Posterior cingulate gyrus (tissue), 11 donors: ENCODE measurements at regions not wholly inside any gene's neighbourhood (a gene's known extent, or its start where the extent isn't known, plus 50 kb on each side); places are given as distances from the start of the nearest gene placed in this dataset.
"Not testable (repeated sequence)": the region's sequence is repeated elsewhere in the genome, so short reads cannot be mapped to it uniquely, and the experiment has no call there.

ENCODE experiments used
- DNase-seq, 10 donors: peaks; one replicate each; pipeline versions ENCODE4 v3.0.0 to v3.0.0-alpha.2; 2020 to 2021; ENCODE audit warnings: mixed read lengths in 3 of 10
- intact Hi-C: fragments of 100-400 bp; cut with DNase I; formaldehyde crosslinking; loops from one replicate; pipeline ENCODE4 v1.15.1; 2023

DNA sequence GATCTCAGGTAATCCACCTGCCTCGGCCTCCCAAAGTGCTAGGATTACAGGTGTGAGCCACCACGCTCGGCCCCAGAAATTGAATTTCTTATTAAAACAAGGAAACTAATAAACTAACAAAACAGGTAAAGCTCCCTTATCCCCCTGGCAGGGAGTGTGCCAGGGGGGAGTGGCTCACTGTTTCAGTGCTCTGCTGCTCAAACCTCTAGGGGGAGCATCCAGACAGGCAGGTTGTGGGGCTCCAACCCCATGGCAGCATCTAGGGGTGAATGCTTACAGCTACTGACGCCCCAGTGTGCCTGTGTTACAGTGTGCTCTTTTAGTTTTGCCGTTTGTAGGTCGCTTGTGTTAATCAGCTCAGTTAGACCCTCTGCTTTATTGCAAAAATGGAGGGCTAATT lies 605.0 kb downstream of the GABRG1 start:
- peak in 1 of 10 donors; percentile 26 for DNase-seq
- intact Hi-C loops, result no loop called here

DNA sequence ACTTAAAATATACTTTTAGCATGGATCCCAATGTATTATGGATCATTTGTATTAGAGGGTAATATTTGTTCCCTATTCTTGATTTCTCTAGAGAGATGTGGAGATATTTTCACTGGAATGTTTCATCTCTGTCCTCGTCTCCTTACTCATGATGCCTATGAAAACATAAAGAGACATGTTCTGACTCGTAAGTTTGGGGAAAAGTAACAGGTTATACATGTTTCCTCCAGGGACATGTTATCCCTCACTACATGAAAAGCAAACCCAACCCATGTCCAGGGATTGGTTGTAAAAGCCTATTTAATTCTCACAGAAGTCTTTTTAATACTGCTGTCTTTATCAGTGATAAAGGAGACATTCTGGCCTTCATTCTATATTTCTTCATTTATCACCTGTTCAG lies 621.4 kb downstream of the GABRG1 start:
- intact Hi-C loops, result no loop called here
- DNase-seq, result no peak

- no peak for DNase-seq
- intact Hi-C loops, result no loop called here
Measured at GRCh38 chr4:45484740-45485139, 639.1 kb downstream of the GABRG1 start.

DNA sequence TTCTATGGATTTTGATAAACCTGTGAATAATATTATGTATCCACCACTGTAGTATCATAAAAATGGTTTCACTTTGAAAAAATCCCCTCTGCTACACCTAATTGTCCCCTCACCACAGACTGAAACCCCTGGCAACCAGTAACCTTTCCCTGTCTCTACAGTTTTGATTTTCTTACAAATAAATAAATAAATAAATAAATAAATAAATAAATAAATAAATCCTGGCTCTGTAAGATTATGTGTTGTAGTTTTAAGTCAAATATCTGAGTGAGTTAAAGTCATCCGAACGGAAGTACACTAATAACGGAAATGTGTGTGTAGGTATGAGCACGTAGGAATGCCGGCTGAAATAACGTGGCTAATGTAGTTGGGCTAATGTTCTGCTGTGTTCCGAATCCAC lies 641.5 kb downstream of the GABRG1 start:
- no peak for DNase-seq
- intact Hi-C loops, result no loop called here

DNA sequence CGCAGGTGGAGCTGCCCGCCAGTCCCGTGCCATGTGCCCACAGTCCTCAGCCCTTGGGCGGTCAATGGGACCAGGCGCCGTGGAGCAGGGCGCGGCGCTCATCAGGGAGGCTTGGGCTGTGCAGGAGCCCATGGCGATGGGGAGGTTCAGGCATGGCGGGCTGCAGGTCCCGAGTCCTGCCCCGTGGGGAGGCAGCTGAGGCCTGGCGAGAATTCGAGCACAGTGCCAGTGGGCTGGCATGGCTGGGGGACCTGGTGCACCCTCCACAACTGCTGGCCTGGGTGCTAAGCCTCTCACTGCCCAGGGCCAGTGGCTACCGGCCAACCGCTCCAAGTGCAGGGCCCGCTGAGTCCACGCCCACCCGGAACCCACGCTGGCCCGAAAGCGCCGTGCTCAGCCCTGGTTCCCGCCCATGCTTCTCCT lies 646.5 kb downstream of the GABRG1 start:
- intact Hi-C loops, result no loop called here
- peak in 3 of 10 donors; percentile 69 to 80 (median 79) for DNase-seq

DNA sequence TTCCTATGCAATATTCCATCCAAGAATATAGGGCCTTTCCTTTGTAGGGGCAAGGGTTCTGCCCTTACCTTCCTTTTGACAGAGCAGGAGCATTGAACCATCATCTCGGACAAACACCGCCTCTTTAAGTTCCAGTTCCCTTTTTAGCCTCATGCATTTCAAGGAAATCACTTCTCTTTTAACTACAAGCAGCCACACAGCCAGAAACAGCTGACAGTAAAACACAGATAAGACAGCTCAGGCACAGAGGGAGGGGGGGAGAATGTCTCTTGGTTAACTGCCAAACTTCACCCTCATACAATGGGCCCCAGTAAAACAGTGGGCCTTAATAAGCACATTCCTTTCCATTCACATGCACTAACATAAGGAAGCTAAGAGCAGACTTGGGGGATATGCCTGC lies 648.3 kb downstream of the GABRG1 start:
- no peak for DNase-seq
- intact Hi-C loops, result no loop called here

- intact Hi-C loops, result no loop called here
- DNase-seq, result no peak
Measured at GRCh38 chr4:45472490-45472889, 651.4 kb downstream of the GABRG1 start.

GRCh38 chr4:45471335-45471734 lies 652.5 kb downstream of the GABRG1 start:
- intact Hi-C loops, result no loop called here
- peak in 2 of 10 donors; percentile 41 to 69 for DNase-seq

DNA sequence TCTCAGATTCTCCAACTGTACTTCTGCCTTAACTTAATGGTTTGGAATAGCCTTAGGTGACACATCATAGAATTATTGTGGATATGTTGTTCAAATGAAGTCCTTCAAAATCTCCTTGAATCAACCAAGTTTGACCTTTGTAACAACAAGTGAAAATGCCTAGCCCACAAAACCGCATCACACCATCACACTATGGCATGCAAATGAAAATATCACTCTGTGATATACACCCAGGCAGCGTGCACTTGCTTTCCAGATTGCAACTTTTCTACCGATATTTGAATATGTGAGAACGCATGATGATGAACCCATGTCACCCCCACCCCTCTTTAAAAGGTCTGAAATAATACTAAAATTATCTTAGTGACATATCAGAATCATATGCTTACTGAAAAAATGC lies 656.7 kb downstream of the GABRG1 start:
- no peak for DNase-seq
- intact Hi-C loops, result no loop called here

DNA sequence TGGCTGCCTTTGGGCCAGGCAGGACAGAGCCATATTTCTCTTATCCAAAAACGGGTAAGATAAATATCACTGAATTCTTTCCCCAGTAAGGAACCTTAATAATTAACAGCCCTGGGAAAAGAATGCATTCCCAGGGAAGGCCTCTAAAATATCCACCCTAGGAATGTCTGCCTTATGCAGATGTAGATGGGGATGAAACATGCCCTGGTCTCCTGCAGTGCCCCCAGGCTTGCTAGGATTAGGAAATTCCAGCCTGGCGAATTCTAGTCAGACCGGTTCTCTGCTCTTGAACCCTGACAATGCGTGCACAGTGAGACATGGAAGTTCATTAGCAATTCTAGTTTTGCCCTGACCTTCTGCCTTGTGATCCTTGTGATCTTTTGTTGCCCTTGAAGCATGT lies 663.7 kb downstream of the GABRG1 start:
- intact Hi-C loops, DNase-seq: not testable (repeated sequence)

- intact Hi-C loops, result no loop called here
- no peak for DNase-seq
Measured at GRCh38 chr4:45455217-45455616, 668.6 kb downstream of the GABRG1 start.

- intact Hi-C loops, result loop anchor here (5.0 kb wide), 1 partner anchor 819 kb away; no protein-coding TSS in a partner anchor
- DNase-seq, result no peak
Measured at GRCh38 chr4:45453258-45453853, 670.5 kb downstream of the GABRG1 start.

DNA sequence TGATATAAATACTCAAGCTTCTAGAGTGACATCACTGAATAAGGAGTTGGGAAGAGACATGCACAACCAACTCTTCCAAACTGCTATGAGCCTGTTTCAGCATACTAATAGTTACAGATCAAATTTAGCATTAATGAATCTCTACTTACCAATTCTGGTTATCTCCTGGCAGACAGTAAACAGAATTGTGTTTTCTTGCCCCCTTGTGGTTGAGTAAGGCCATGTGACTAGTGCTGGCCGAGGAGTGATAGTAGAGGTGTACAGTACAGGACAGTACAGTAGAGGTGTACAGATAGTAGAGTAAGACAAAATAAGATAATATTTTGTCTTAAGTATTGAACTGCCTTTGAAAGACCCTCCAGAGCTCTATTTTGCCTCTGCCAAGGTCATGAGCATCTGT lies 681.4 kb downstream of the GABRG1 start:
- intact Hi-C loops, result loop anchor here (2.0 to 5.0 kb wide), 2 partner anchors 516 to 680 kb away; no protein-coding TSS in a partner anchor
- DNase-seq, result no peak

DNA sequence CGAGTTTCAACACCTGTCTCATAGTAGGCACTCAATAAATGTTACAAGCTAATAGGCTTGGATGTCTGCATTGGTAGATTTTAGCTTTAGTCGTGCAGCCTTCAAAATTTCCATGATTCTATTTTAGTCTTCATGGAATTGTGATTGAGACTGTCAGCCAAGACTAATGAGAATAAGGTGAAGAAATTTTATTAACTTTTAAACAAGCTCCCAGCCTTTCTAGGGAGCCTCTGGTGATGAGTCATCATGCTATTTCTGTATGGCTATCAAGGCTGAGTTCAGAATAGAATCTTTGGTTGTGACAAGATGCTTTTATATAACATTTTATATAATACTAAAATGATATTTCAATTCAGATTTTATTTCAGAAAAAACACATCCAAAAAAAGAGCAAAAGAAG lies 685.8 kb downstream of the GABRG1 start:
- intact Hi-C loops, result no loop called here
- DNase-seq, result no peak

- DNase-seq, result no peak
- intact Hi-C loops, result no loop called here
Measured at GRCh38 chr4:45437381-45437780, 686.5 kb downstream of the GABRG1 start.

- DNase-seq, result no peak
- intact Hi-C loops, result no loop called here
Measured at GRCh38 chr4:45425135-45425534, 698.7 kb downstream of the GABRG1 start.

DNA sequence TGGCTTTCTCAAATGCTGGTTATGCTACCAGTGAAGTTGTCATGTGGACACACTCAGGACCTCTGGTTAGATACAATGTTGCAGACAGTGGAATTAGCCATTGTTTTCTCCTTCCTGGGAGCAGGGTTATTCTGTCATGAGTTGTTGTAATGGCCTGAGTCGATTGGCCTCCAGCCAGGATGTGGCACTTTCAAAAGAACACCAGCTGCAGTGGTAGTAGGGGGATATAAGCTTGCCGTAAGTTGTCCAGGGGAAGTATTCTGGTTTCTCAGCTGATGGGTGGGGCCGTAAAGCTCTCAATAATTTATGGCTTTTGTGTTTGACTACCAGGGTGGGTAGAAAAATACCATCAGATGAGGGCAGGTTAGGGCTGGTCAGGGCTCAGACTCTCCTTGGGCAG lies 697.5 kb upstream of the GNPDA2 start:
- intact Hi-C loops, result no loop called here
- DNase-seq, result no peak

DNA sequence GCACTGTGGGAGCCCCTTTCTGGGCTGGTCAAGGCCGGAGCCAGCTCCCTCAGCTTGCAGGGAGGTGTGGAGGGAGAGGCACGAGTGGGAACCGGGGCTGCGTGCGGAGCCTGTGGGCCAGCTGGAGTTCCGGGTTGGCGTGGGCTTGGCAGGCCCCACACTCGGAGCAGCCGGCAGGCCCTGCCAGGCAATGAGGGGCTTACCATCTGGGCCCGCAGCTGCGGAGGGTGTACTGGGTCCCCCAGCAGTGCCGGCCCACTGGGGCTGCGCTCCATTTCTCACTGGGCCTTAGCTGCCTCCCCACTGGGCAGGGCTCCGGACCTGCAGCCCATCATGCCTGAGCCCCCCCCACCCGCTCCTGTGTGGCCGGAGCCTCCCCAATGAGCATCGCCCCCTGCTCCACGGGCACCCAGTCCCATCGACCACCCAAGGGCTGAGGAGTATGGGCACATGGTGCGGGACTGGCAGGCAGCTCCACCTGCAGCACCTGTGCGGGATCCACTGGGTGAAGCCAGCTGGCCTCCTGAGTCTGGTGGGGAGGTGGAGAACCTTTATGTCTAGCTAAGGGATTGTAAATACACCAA lies 693.8 kb upstream of the GNPDA2 start:
- DNase-seq, result peak in 3 of 10 donors; percentile 59 to 73 (median 65)
- intact Hi-C loops, result not testable (repeated sequence)

- intact Hi-C loops, result no loop called here
- DNase-seq, result no peak
Measured at GRCh38 chr4:45410701-45411210, 684.4 kb upstream of the GNPDA2 start.

DNA sequence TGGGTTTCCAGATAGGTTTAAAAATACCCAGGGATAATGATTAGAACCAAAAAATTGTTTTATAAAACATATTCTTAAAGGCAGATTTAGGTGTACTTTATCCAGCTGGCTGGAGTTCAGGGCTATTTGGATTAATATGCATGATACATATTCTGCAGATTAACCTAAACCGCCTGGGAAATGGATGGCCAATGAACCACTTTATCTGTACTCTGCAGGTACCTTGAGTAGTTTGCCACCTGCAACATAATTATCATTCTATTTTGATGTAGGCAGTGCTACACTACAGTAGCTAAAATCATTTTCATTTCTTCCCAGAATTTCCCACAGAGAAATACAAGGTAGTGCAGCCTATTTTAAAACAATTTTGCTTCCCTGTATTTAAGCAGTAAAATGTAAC lies 683.2 kb upstream of the GNPDA2 start:
- DNase-seq, result no peak
- intact Hi-C loops, result no loop called here

DNA sequence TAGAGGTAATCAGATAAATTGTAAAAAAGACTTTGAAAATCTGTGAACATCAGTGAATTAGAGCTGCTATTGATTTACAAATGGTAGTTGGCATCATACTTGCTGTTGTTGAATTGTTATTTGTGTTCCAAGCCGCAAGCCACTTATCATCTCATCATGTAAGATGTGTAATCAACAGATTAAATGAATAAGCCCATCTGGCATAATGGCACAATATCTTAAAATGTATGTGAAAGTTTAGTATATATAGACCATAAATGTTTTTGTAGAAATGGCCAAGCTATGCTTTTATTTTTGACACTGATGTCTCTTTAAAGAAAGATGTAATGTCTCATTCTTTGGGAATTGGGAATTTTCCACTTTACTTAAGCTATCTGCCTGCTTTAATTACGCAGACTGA lies 682.6 kb upstream of the GNPDA2 start:
- DNase-seq, result no peak
- intact Hi-C loops, result no loop called here

DNA sequence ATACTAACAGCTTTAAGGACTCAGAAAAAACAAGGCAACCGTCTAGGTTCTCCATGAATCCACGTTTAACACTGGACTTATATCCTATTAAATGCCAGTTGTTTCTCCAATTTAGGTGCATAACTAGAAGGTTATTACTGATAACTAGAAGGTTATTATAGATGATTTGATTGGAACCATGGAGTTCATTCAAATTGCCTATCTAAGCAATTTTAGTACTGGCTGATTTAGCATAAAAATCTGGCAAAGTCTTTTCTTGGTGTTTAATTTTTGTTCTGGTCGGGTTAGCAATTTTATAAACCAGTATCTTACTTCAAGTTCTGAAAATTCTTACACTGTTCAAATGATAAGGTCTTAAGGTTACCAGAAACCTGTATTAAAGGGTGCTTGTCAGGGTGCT lies 672.8 kb upstream of the GNPDA2 start:
- DNase-seq, result no peak
- intact Hi-C loops, result no loop called here
